ENCODE measurements at regions not wholly inside any gene's neighbourhood (a gene's known extent, or its start where the extent isn't known, plus 50 kb on each side); places are given as distances from the start of the nearest gene placed in this dataset.
"Not testable (repeated sequence)": the region's sequence is repeated elsewhere in the genome, so short reads cannot be mapped to it uniquely, and the experiment has no call there.

- DNase-seq (ENCODE audit: low spot score); intact Hi-C loops (cut with DNase I): not testable (repeated sequence)
Measured at GRCh38 chr12:124070394-124071074, 97.5 kb downstream of the ZNF664 start.

- no peak for DNase-seq (ENCODE audit: low spot score)
- intact Hi-C loops (cut with DNase I): no loop called here
Measured at GRCh38 chr12:124071075-124071443, 98.0 kb downstream of the ZNF664 start.

- DNase-seq (ENCODE audit: low spot score): no peak
- intact Hi-C loops (cut with DNase I): no loop called here
Measured at GRCh38 chr12:124073356-124074035, 100.5 kb downstream of the ZNF664 start.

DNA sequence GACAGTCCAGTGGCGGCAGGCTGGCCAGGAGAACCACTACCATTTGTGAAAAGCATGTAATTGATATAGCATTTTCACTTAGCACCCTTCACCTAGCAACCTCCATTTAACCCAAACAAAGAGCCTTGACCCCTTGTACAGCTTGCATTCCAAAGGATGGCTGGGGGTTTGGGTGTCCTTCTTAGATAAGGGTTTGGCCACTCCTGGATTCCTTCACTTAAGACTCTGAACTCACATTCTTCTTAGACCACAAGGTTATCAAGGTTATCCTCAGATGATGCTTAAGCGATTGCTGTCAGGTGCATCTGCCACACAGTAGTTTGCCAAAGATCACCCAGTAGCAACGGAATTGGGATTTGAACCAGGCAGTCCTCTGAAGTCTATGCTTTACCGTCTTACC is 102.8 kb downstream of the ZNF664 start:
- no peak for DNase-seq (ENCODE audit: low spot score)
- intact Hi-C loops (cut with DNase I): no loop called here

DNA sequence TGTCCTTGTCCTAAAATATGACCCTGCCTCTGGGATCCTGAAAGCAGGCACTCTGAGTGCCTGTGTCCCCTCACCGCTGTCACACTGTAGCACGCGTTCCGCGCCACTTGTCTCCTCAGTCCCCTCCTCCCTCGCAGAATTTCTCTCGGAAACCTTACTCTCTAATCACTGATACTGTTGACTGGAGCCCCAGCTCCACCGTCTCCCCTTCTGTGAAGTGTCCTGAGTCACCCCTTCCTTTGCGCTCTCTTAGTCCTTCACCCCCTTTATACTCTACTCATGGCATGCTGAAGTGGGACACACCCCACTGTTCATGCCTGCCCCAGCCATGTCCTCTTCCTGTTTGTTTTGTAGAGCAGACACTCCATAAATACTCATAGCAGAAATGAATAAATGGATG is 104.7 kb downstream of the ZNF664 start:
- DNase-seq (ENCODE audit: low spot score): no peak
- intact Hi-C loops (cut with DNase I): no loop called here

DNA sequence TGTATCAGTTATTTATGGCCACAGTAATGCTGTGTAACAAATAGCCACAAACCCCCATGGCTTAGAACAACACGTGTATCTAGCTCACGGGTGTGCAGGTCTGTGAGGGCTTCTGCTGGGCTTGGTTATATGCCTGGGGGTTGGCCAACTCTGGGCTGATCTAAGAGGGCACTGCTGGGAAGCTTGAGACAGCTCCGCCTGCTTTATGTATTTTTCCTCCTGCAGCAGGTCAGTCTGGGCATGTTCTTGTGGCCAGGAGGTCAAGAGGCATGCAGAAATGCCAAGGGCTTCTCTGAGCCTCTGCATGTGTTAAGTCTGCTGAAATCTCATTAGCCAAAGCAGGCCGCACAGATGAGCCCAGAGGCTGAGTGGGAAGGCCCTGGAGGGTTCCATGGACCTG is 105.8 kb downstream of the ZNF664 start:
- intact Hi-C loops (cut with DNase I): no loop called here
- DNase-seq (ENCODE audit: low spot score): no peak

- intact Hi-C loops (cut with DNase I): no loop called here
- DNase-seq (ENCODE audit: low spot score): no peak
Measured at GRCh38 chr12:124080649-124081048, 107.6 kb downstream of the ZNF664 start.

DNA sequence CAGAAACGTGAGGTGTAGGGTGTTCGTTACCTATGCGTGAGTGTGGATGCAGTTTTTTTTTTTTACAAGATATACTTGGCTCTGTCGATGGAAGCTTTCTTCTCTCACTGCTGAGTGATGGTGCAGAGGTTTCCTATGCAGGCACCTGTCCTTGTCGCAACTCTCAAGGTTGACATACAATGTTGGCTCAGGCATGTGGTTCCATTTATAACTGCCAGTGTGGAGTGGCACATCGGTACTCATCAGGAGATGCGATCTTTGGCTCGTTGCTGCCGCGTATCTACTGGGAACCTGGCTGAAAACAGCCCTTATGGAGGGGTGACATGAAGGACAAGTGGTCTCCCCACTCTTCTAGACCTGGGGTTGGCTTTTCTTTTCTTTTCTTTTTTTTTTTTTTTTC is 109.0 kb downstream of the ZNF664 start:
- intact Hi-C loops (cut with DNase I): no loop called here
- no peak for DNase-seq (ENCODE audit: low spot score)

DNA sequence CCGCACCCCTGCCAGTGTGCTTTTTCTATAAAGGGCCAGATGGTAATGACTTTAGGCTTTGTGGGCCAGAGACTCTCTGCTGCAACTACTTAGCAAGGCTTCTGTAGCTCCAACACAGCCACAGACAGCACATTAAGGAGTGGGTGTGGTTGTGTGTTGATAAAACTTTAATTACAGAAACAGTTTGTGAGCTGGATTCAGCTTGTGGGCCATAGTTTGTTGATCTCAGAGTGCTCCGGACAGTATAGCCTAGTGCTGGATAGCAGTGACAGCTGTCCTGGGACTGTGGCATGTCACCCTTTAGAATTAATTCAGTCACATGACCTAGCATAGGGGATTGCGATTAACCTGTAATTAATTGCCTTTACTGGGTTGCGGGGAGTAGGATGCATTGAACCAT is 109.7 kb downstream of the ZNF664 start:
- intact Hi-C loops (cut with DNase I): no loop called here
- DNase-seq (ENCODE audit: low spot score): no peak

GRCh38 chr12:124083708-124084107 is 110.7 kb downstream of the ZNF664 start:
- intact Hi-C loops (cut with DNase I): no loop called here
- no peak for DNase-seq (ENCODE audit: low spot score)

DNA sequence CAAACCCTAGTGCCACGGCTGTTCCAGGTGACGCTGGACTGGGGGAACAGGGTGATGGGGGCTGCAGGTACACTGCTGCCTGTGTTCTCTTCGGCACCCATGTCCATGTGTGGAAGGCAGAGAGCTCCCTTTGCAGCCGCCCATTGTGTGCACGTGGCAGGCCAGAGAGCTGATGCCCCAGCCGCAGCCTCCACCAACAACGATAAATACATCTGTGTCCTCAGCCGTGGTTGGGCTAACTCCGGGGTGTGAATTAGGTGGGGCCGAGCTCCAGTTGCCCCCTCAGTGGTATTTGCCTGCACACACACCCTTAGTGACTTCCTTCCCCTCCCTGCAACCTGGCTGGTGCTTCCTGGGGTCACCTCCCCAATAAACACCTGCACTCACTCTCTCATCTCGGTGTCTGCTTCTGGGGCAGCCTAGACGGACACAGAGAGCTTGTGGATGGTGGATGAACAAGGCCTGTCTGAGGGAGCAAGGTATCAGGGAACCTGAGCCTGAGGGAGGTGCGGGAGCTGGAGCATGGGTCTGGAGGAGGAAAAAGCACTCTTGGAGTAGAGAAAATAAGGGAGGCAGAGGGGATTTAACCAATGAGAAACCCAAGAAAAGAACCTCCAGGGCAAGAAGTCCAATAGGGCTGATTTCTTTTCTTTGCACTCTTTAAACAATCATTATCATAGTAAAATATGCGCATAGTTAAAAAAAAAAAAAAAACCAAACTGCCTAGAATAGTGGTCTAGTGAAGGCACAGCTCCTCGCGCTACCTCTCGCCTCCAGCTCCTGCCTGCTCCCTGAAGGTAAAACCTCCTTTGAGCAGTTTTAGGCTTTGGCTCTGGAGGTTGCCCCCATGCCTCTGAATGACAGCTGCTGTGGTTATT is 112.6 kb downstream of the ZNF664 start:
- intact Hi-C loops (cut with DNase I): no loop called here
- DNase-seq (ENCODE audit: low spot score): no peak

DNA sequence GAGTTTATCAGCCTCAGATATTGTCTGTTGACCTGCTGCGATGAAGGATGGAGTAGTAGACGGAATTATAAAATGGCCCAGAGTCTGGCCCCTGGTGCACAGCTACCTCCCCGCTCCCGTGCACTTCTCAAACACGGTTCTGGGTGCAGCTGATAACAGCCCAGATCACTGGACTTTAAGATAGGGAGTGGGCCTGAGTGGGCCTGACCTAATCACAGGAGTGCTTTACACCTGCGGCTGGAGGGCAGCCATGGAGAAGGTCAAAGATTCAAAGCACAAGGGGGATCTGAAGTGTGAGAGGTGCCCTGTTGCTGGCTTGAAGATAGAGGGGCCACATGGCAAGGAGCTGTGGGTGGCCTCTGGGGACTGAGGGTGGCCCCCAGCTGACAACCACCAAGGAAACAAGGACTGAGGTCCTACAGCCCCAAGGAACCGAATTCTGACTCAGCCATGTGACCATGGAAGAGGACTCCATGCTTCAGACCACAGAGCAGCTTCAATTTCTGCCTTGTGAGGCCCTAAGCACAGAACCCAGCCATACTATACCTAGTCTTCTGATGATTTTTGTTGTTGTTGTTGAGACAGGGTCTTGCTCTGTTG is 113.4 kb downstream of the ZNF664 start:
- DNase-seq (ENCODE audit: low spot score): no peak
- intact Hi-C loops (cut with DNase I): no loop called here

GRCh38 chr12:124087266-124088051 is 114.4 kb downstream of the ZNF664 start:
- no peak for DNase-seq (ENCODE audit: low spot score)
- intact Hi-C loops (cut with DNase I): no loop called here

- intact Hi-C loops (cut with DNase I): no loop called here
- DNase-seq (ENCODE audit: low spot score): no peak
Measured at GRCh38 chr12:124088217-124088907, 115.3 kb downstream of the ZNF664 start.

GRCh38 chr12:124089181-124089914 is 116.3 kb downstream of the ZNF664 start:
- intact Hi-C loops (cut with DNase I); DNase-seq (ENCODE audit: low spot score): not testable (repeated sequence)

- DNase-seq (ENCODE audit: low spot score): no peak
- intact Hi-C loops (cut with DNase I): no loop called here
Measured at GRCh38 chr12:124091835-124092234, 118.8 kb downstream of the ZNF664 start.

DNA sequence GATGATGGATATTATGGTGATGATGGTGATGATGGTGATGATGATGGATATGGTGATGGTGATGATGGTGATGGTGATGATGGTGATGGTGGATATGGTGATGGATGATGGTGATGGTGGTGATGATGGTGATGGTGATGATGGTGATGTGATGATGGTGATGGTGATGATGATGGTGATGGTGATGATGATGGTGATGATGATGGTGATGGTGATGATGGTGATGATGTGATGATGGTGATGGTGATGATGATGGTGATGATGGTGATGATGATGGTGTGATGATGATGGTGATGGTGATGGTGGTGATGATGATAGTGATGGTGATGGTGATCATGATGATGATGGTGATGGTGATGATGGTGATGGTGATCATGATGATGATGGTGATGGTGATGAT is 119.5 kb downstream of the ZNF664 start:
- intact Hi-C loops (cut with DNase I); DNase-seq (ENCODE audit: low spot score): not testable (repeated sequence)

GRCh38 chr12:124093297-124093696 is 120.3 kb downstream of the ZNF664 start:
- DNase-seq (ENCODE audit: low spot score): no peak
- intact Hi-C loops (cut with DNase I): no loop called here

All from cardiac septum (tissue), 1 donor.